ENCODE measurements at regions not wholly inside any gene's neighbourhood (a gene's known extent, or its start where the extent isn't known, plus 50 kb on each side); places are given as distances from the start of the nearest gene placed in this dataset.

DNA sequence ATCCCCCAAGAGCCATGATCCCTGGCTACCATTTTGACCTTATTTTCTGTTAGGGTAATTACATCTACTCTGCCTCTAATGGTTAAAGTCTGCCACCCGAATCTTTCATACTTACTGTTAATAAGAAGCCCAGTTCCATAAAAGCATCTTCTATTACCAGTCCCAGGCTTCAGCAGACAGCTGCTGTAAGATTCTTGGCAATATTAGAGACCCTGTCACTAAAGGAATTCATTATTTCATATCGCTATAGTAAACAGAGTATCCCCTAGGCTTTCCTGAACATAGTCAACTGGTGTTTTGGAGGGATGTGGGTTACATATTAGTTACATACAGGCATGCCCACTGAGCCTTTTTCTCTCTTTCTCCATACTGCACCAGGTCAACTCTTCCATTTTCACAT is 608.7 kb upstream of the SEMA6A start:
- TF ChIP-seq, protein P1, sequence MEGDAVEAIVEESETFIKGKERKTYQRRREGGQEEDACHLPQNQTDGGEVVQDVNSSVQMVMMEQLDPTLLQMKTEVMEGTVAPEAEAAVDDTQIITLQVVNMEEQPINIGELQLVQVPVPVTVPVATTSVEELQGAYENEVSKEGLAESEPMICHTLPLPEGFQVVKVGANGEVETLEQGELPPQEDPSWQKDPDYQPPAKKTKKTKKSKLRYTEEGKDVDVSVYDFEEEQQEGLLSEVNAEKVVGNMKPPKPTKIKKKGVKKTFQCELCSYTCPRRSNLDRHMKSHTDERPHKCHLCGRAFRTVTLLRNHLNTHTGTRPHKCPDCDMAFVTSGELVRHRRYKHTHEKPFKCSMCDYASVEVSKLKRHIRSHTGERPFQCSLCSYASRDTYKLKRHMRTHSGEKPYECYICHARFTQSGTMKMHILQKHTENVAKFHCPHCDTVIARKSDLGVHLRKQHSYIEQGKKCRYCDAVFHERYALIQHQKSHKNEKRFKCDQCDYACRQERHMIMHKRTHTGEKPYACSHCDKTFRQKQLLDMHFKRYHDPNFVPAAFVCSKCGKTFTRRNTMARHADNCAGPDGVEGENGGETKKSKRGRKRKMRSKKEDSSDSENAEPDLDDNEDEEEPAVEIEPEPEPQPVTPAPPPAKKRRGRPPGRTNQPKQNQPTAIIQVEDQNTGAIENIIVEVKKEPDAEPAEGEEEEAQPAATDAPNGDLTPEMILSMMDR (IDR thresholded peaks at IDR 0.05) = no peak
- TF ChIP-seq POLR2A (IDR thresholded peaks at IDR 0.05) = no peak
